H1 (cell line): ENCODE measurements at regions not wholly inside any gene's neighbourhood (a gene's known extent, or its start where the extent isn't known, plus 50 kb on each side); places are given as distances from the start of the nearest gene placed in this dataset.

Experiments
- JUND ChIP-seq: IDR thresholded peaks from 2 replicates; pipeline ENCODE4 v1.6.1; 2011; ENCODE audit warnings: mild to moderate bottlenecking, improper control_type of control experiment, low read length
- MAFK ChIP-seq: IDR thresholded peaks from 2 replicates; pipeline ENCODE4 v1.6.1; 2012; ENCODE audit warnings: low read depth, mild to moderate bottlenecking, improper control_type of control experiment, low read length
- NANOG ChIP-seq: IDR thresholded peaks from 2 replicates; pipeline ENCODE4 v1.6.1; 2011; ENCODE audit warnings: low read length, low read depth, mild to moderate bottlenecking, inconsistent platforms; ENCODE audit not compliant: insufficient read depth, poor library complexity, severe bottlenecking
- POLR2A ChIP-seq, 2 experiments: IDR thresholded peaks; 1 replicate in 1 of 2; 2 replicates in 1 of 2; pipeline ENCODE4 v1.6.1; 2011; ENCODE audit warnings: low read depth in 2 of 2, low read length in 2 of 2, mild to moderate bottlenecking in 2 of 2; ENCODE audit errors: control extremely low read depth in 1 of 2
- POLR2AphosphoS5 ChIP-seq: IDR thresholded peaks from 2 replicates; pipeline ENCODE4 v1.6.1; 2011; ENCODE audit warnings: low read depth, low read length
- TAF7 ChIP-seq: optimal IDR thresholded peaks from 2 replicates; pipeline ENCODE3; 2011; ENCODE audit warnings: low read depth, mild to moderate bottlenecking, inconsistent platforms, low read length, moderate library complexity, borderline replicate concordance
- TEAD4 ChIP-seq: IDR thresholded peaks from 2 replicates; pipeline ENCODE4 v1.6.1; 2012; ENCODE audit warnings: low read depth, low read length, inconsistent platforms, mixed read lengths
- TF ChIP-seq, protein P1 (sequence below), 3 experiments: IDR thresholded peaks; 1 replicate in 2 of 3; 2 replicates in 1 of 3; pipeline versions ENCODE4 v1.5.1 to v1.6.1; 2011; ENCODE audit warnings: low read length in 3 of 3, mild to moderate bottlenecking in 3 of 3, inconsistent platforms in 2 of 3, low read depth in 1 of 3, moderate library complexity in 1 of 3; ENCODE audit not compliant: insufficient read depth in 1 of 3; ENCODE audit errors: control extremely low read depth in 1 of 3

GRCh38 chr22:49232319-49233067 lies 595.2 kb downstream of the BRD1 start:
- TF ChIP-seq POLR2A (IDR thresholded peaks at IDR 0.05; ENCODE audit: control extremely low read depth in 1 of 2, low read depth in 2 of 2, low read length in 2 of 2) = no peak
- no peak for TF ChIP-seq JUND
- no peak for TF ChIP-seq MAFK
- no peak for TF ChIP-seq TAF7
- no peak for TF ChIP-seq TEAD4
- TF ChIP-seq, protein P1, sequence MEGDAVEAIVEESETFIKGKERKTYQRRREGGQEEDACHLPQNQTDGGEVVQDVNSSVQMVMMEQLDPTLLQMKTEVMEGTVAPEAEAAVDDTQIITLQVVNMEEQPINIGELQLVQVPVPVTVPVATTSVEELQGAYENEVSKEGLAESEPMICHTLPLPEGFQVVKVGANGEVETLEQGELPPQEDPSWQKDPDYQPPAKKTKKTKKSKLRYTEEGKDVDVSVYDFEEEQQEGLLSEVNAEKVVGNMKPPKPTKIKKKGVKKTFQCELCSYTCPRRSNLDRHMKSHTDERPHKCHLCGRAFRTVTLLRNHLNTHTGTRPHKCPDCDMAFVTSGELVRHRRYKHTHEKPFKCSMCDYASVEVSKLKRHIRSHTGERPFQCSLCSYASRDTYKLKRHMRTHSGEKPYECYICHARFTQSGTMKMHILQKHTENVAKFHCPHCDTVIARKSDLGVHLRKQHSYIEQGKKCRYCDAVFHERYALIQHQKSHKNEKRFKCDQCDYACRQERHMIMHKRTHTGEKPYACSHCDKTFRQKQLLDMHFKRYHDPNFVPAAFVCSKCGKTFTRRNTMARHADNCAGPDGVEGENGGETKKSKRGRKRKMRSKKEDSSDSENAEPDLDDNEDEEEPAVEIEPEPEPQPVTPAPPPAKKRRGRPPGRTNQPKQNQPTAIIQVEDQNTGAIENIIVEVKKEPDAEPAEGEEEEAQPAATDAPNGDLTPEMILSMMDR (IDR thresholded peaks at IDR 0.05; ENCODE audit: control extremely low read depth in 1 of 3, insufficient read depth in 1 of 3, low read depth in 1 of 3, low read length in 3 of 3) = no peak
- no peak for TF ChIP-seq NANOG
- no peak for TF ChIP-seq POLR2AphosphoS5
